ENCODE measurements at regions not wholly inside any gene's neighbourhood (a gene's known extent, or its start where the extent isn't known, plus 50 kb on each side); places are given as distances from the start of the nearest gene placed in this dataset.

- ChIA-PET POLR2A (ENCODE audit: unreplicated experiment) (no interaction called here), CTCF (no interaction called here)
- no TSS peak for BruUV-seq (replicated peaks)
- H4K8ac ChIP-seq (ENCODE audit: low read depth in 2 of 2, low read length in 2 of 2) = no peak overlapping the region
- no peak overlapping the region for H2BK120ac ChIP-seq (ENCODE audit: low read depth, low read length)
- no peak overlapping the region for H2BK20ac ChIP-seq (ENCODE audit: low read depth, low read length)
- H3K9me1 ChIP-seq (ENCODE audit: insufficient read depth, low read length) = no peaks in the 10 kb centered on the region
- H3K56ac ChIP-seq (ENCODE audit: extremely low read depth, insufficient read depth, low read length) = no peak overlapping the region
- intact Hi-C loops (cut with micrococcal nuclease) (no loop called here), dilution Hi-C loops (cut with HindIII; ENCODE audit: low sequenced_read_pairs, unreplicated experiment) (no loop called here), in situ Hi-C loops (cut with MboI; ENCODE audit: low sequenced_read_pairs) (no loop called here)
- H3K23ac ChIP-seq (ENCODE audit: low read depth, low read length) = no peak overlapping the region
- no peak overlapping the region for H3K27ac ChIP-seq (ENCODE audit: insufficient read depth, low read length)
- H2AK9ac ChIP-seq (replicated peaks; ENCODE audit: low read depth, low read length, poor library complexity) = no peak overlapping the region
- H3K36me3 ChIP-seq (ENCODE audit: control insufficient read depth, insufficient read depth, low read length) = no peaks in the 10 kb centered on the region
- peaks cover 2% of the 10 kb centered on the region for H3K27me3 ChIP-seq (ENCODE audit: control insufficient read depth, insufficient read depth, low read length)
- no peak overlapping the region for H2AFZ ChIP-seq (replicated peaks; ENCODE audit: low read length, poor library complexity)
- no peak overlapping the region for H2AK5ac ChIP-seq (ENCODE audit: low read depth, low read length)
- DNase-seq (no peak), ATAC-seq (ENCODE audit: low read depth) (no peak)
- no peak overlapping the region for H3K18ac ChIP-seq (ENCODE audit: low read depth, low read length)
- no peak overlapping the region for H3K9ac ChIP-seq (ENCODE audit: low read depth, low read length)
- no peaks in the 10 kb centered on the region for H4K20me1 ChIP-seq (ENCODE audit: insufficient read depth, low read length)
- no peak overlapping the region for H3K4me2 ChIP-seq (ENCODE audit: low read depth, low read length)
- H2BK5ac ChIP-seq (ENCODE audit: low read depth, low read length, poor library complexity, severe bottlenecking) = no peak overlapping the region
- no peak overlapping the region for H4K5ac ChIP-seq (ENCODE audit: low read depth, low read length)
- no CpG with 5 or more reads among the region's 3 CpGs for WGBS, 2 experiments (ENCODE audit: extremely low coverage in 2 of 2, insufficient read length in 1 of 2)
- no peak for TF ChIP-seq FOS (IDR thresholded peaks at IDR 0.05; ENCODE audit: low read depth, low read length)
- TF ChIP-seq BHLHE40 (IDR thresholded peaks at IDR 0.05; ENCODE audit: low read depth, low read length) = no peak
- TF ChIP-seq USF2 (IDR thresholded peaks at IDR 0.05; ENCODE audit: low read depth, low read length) = no peak
- no peak overlapping the region for H3K4ac ChIP-seq (ENCODE audit: low read depth, low read length)
- no peak overlapping the region for H4K91ac ChIP-seq (ENCODE audit: insufficient read depth, low read depth, low read length)
- H3K4me3 ChIP-seq (ENCODE audit: insufficient read depth, low read depth, low read length) = no peak overlapping the region
- no peak overlapping the region for H2BK15ac ChIP-seq (ENCODE audit: low read depth, low read length)
- no peaks in the 10 kb centered on the region for H3K9me3 ChIP-seq (ENCODE audit: control insufficient read depth, insufficient read depth, low read length)
- H3K79me1 ChIP-seq (ENCODE audit: low read depth in 1 of 2, low read length in 2 of 2) = no peaks in the 10 kb centered on the region
- H3K14ac ChIP-seq (replicated peaks; ENCODE audit: low read depth, low read length) = no peak overlapping the region
- no peaks in the 10 kb centered on the region for H3K4me1 ChIP-seq (ENCODE audit: control insufficient read depth, insufficient read depth, low read length)
Measured at GRCh38 chr20:22963581-22963980, 71.5 kb upstream of the SSTR4 start.
